ENCODE measurements at regions not wholly inside any gene's neighbourhood (a gene's known extent, or its start where the extent isn't known, plus 50 kb on each side); places are given as distances from the start of the nearest gene placed in this dataset.

- POLR2A ChIA-PET: no interaction called here
- no peak for DNase-seq (ENCODE audit: extremely low spot score)
- no peak for TF ChIP-seq CTCF (IDR thresholded peaks at IDR 0.05; ENCODE audit: control extremely low read depth, extremely low read depth, low read depth, missing control alignments)
- CTCF ChIA-PET: no interaction called here
Measured at GRCh38 chr3:102750322-102750721, 315.5 kb downstream of the ZPLD1 start.

DNA sequence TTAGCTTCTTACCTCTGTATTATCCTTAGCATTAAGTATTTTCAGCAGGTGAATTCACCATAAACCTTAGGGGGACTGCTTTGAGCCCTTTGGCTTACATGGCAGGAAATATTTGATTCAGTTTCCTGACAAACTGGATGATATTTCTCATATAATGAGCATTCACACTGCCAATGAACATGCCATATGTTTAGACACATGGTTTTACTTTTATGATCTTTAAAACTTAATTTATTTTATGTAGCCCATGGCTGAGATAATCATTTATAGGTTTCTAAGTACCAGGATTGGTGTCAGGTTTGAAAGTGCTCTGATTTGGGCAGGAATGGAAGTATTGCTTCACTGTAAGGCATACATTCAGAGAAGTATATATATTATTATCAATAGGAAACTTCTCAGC is 319.1 kb downstream of the ZPLD1 start:
- TF ChIP-seq CTCF (IDR thresholded peaks at IDR 0.05; ENCODE audit: control extremely low read depth, extremely low read depth, low read depth, missing control alignments): no peak
- POLR2A ChIA-PET: no interaction called here
- CTCF ChIA-PET: interaction anchor here (1.1 to 1.9 kb wide), 4 partner anchors 8 to 81 kb away, joined by 3 to 5 read pairs (median 4); no protein-coding TSS in a partner anchor
- no peak for DNase-seq (ENCODE audit: extremely low spot score)

DNA sequence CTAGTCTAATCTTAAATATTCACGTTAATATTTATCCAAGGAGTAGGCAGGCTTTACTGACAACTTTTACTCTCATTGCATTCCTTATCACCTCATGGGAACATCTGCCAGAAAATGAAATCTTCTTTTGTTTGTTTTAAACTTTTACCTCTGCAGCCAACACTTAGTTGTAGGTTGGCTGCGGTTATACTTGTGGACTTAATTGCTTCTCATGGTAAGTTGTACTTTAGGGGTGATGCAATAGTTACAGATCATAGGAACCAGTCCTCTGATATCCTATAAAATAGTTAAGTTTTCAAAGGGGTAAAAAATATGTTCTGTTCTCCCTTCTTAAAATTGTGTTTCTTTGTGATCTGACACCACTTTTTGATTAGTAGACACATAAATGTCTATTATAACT is 321.9 kb downstream of the ZPLD1 start:
- DNase-seq (ENCODE audit: extremely low spot score): no peak
- ChIA-PET CTCF (no interaction called here), POLR2A (no interaction called here)
- no peak for TF ChIP-seq CTCF (IDR thresholded peaks at IDR 0.05; ENCODE audit: control extremely low read depth, extremely low read depth, low read depth, missing control alignments)

- no peak for DNase-seq (ENCODE audit: extremely low spot score)
- TF ChIP-seq CTCF (IDR thresholded peaks at IDR 0.05; ENCODE audit: control extremely low read depth, extremely low read depth, low read depth, missing control alignments): no peak
- ChIA-PET CTCF (interaction anchor here (1.0 to 1.3 kb wide), 2 partner anchors 16 to 17 kb away, joined by 3 read pairs; no protein-coding TSS in a partner anchor), POLR2A (no interaction called here)
Measured at GRCh38 chr3:102757950-102758349, 323.1 kb downstream of the ZPLD1 start.

DNA sequence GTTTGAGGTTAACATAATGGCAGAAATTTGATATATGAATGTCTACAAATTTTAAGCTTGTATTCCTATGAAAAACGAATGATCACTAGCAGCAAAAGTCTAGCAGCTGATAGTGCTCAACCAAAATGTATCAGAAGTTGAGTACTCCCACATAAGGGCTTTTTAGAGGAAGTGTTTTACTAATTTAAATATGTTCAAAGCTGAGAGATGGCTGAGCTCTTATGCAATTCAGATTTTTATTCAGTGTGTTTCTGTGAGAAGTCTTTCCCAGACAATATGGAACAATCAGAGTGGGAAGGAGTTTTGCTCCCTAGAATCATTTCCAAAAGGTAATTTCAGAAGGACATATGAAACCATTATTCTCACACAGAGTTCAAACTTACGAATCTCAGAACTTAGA is 327.0 kb downstream of the ZPLD1 start:
- CTCF ChIA-PET: interaction anchor here (1.2 to 1.7 kb wide), 2 partner anchors 8 to 9 kb away, joined by 4 read pairs; no protein-coding TSS in a partner anchor
- POLR2A ChIA-PET: no interaction called here
- TF ChIP-seq CTCF (IDR thresholded peaks at IDR 0.05; ENCODE audit: control extremely low read depth, extremely low read depth, low read depth, missing control alignments): no peak

DNA sequence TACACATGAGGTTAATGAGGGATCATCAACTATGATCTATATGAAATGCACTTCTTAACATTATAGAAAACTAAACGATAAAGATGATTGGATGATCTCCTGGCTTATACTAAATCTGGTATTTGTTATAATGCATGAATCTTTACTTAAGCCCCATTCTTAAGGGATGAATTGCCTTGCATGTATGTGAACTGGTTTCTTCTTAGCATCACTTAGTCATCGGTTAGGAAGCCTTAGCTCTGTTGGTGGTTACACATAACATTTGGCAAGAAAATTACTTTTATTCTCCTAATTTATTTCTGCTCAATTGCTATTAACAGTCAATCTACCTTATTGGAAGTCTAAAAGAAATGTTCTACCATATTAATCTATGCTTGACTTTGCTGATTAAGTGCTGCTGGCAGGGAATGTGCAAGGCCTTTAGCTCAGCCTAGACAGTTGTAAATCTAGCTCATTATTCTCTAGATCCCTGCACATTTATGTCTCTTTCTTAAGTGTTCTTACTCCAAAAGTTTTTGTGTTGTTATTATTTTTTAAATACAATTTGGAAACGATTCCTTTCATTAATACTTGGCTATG is 356.0 kb downstream of the ZPLD1 start:
- POLR2A ChIA-PET: no interaction called here
- CTCF ChIA-PET: interaction anchor here (1.0 to 1.3 kb wide), 2 partner anchors 10 to 12 kb away, joined by 3 read pairs; no protein-coding TSS in a partner anchor
- TF ChIP-seq CTCF (IDR thresholded peaks at IDR 0.05; ENCODE audit: control extremely low read depth, extremely low read depth, low read depth, missing control alignments): no peak
- DNase-seq (ENCODE audit: extremely low spot score): no peak

More for the DNA sequence above, 327.0 kb downstream of the ZPLD1 start:
- no peak for DNase-seq (ENCODE audit: extremely low spot score)

Measured in GM10248 (cell line).